Adrenal gland (tissue), 5 donors: ENCODE measurements at regions not wholly inside any gene's neighbourhood (a gene's known extent, or its start where the extent isn't known, plus 50 kb on each side); places are given as distances from the start of the nearest gene placed in this dataset.

Source experiments
- POLR2A ChIP-seq, 2 donors: fragments of 450-650 bp; IDR thresholded peaks; one replicate each; pipeline ENCODE4 v1.6.1; 2017; ENCODE audit warnings: antibody characterized with exemption in 2 of 2, mild to moderate bottlenecking in 2 of 2, moderate library complexity in 1 of 2
- TF ChIP-seq, protein P1 (sequence below), 6 experiments: fragments of 450-650 bp in 4 of 6; fragments of 200-600 bp in 2 of 6; sonication (generic) in 1 of 6; IDR thresholded peaks; 1 replicate in 5 of 6; 2 replicates in 1 of 6; pipeline versions ENCODE4 v1.5.1 to v1.8.0; 2016 to 2021; ENCODE audit warnings: antibody characterized with exemption in 6 of 6, mild to moderate bottlenecking in 2 of 6, moderate library complexity in 1 of 6
- donor health status: DM: no; HTN: no; CAD: no.

DNA sequence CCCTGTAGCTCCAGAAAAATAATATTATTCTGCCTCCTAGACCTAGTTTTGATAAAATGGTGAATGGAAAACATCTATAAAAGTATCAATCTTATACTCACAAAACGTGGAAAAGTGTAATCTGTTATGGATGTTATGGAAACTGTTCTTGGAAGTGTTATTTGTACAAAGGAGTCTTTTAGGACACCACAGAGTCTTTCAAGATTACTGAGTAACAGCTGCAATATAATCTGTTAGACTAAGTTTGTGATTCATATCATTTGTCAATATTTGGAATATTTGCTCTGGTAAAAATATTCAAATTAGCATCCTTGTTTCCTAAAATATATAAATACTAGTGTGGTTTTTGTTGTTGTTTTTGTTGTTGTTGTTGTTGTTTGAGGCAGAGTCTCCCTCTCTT lies 87.9 kb downstream of the RAD51AP2 start:
- no peak for TF ChIP-seq POLR2A (IDR thresholded peaks at IDR 0.05)
- TF ChIP-seq, protein P1, sequence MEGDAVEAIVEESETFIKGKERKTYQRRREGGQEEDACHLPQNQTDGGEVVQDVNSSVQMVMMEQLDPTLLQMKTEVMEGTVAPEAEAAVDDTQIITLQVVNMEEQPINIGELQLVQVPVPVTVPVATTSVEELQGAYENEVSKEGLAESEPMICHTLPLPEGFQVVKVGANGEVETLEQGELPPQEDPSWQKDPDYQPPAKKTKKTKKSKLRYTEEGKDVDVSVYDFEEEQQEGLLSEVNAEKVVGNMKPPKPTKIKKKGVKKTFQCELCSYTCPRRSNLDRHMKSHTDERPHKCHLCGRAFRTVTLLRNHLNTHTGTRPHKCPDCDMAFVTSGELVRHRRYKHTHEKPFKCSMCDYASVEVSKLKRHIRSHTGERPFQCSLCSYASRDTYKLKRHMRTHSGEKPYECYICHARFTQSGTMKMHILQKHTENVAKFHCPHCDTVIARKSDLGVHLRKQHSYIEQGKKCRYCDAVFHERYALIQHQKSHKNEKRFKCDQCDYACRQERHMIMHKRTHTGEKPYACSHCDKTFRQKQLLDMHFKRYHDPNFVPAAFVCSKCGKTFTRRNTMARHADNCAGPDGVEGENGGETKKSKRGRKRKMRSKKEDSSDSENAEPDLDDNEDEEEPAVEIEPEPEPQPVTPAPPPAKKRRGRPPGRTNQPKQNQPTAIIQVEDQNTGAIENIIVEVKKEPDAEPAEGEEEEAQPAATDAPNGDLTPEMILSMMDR (IDR thresholded peaks at IDR 0.05): no peak
